K562 (cell line): ENCODE measurements at regions not wholly inside any gene's neighbourhood (a gene's known extent, or its start where the extent isn't known, plus 50 kb on each side); places are given as distances from the start of the nearest gene placed in this dataset.

Experiments used
- ATAC-seq: fragments of 200-7000 bp; cut with Tn5 transposase; 3 replicates; pipeline ENCODE4 v1.9.1; 2020; ENCODE audit warnings: moderate library complexity
- BruUV-seq: library from RNA; stranded (reverse); fragments of 400-500 nt; replicated peaks from 2 replicates; lab custom pipeline; 2021; lab: Mats Ljungman, UMichigan
- CTCF ChIA-PET: fragments of 300-600 bp; formaldehyde crosslinking; extraction: SDS; loops from one replicate; lab custom pipeline; 2021; ENCODE audit warnings: low intra/inter-chr PET ratio; lab: Yijun Ruan, JAX
- POLR2A ChIA-PET: fragments of 300-600, 350-650 bp; sonication (Branson Sonifier 250); formaldehyde crosslinking; extraction: SDS; loops from one replicate; lab custom pipeline; 2021; ENCODE audit warnings: antibody characterized with exemption, inconsistent platforms; lab: Yijun Ruan, JAX
- DNase-seq, 4 experiments: peaks; one replicate each; pipeline versions ENCODE4 v3.0.0 to v3.0.0-alpha.2; 2011 to 2018; ENCODE audit warnings: low spot score in 3 of 4, mixed read lengths in 3 of 4; ENCODE audit errors: extremely low read depth in 1 of 4
- FAIRE-seq: peaks from 2 replicates; lab custom pipeline; 2011; peaks lifted over from hg19 to GRCh38; lab: Jason Lieb, UNC
- H2AFZ ChIP-seq: 2 replicates; pipeline ENCODE4 v1.6.0; 2011; ENCODE audit warnings: low read depth, low read length, control low read depth, inconsistent platforms
- H3K27ac ChIP-seq: fragments of 200-600 bp; 3 replicates; pipeline ENCODE4 v1.8.0; 2011; ENCODE audit warnings: low read depth, mild to moderate bottlenecking, control low read depth, inconsistent platforms, low read length, moderate library complexity, mixed read lengths; ENCODE audit errors: extremely low read depth
- H3K27me3 ChIP-seq, 2 experiments: fragments of 300-600 bp in 1 of 2; 2 replicates in 1 of 2; 3 replicates in 1 of 2; pipeline versions ENCODE4 v1.6.0 to v1.8.0; 2011; ENCODE audit warnings: inconsistent platforms in 2 of 2, low read length in 2 of 2, mild to moderate bottlenecking in 1 of 2, mixed read lengths in 1 of 2, moderate library complexity in 1 of 2; ENCODE audit not compliant: control insufficient read depth in 2 of 2, insufficient read depth in 2 of 2
- H3K36me3 ChIP-seq: fragments of 300-600 bp; 3 replicates; pipeline ENCODE4 v1.8.0; 2011; ENCODE audit warnings: mild to moderate bottlenecking, low read length, inconsistent platforms; ENCODE audit not compliant: control insufficient read depth, insufficient read depth
- H3K4me1 ChIP-seq, 2 experiments: fragments of 200-600 bp in 1 of 2; replicated peaks in 1 of 2; 2 replicates in 1 of 2; 3 replicates in 1 of 2; pipeline versions ENCODE4 v1.5.1 to v1.8.0; 2011; ENCODE audit warnings: inconsistent platforms in 2 of 2, low read length in 2 of 2, mild to moderate bottlenecking in 1 of 2, mixed read lengths in 1 of 2, moderate library complexity in 1 of 2; ENCODE audit not compliant: control insufficient read depth in 2 of 2, insufficient read depth in 2 of 2
- H3K4me2 ChIP-seq: 2 replicates; pipeline ENCODE4 v1.6.1; 2011; ENCODE audit warnings: low read length, control low read depth, inconsistent platforms, mixed read lengths; ENCODE audit not compliant: insufficient read depth
- H3K4me3 ChIP-seq: fragments of 200-600 bp; sonication (generic), shearing (Covaris generic); 2 replicates; pipeline ENCODE4 v1.5.1; 2016; ENCODE audit warnings: control low read depth, inconsistent platforms
- H3K79me2 ChIP-seq: fragments of 200-600 bp; 3 replicates; pipeline ENCODE4 v1.8.0; 2011; ENCODE audit warnings: low read length, inconsistent platforms; ENCODE audit not compliant: control insufficient read depth, insufficient read depth
- H3K9ac ChIP-seq, 2 experiments: 2 replicates each; pipeline versions ENCODE4 v1.6.0 to v1.6.1; 2011; ENCODE audit warnings: low read depth in 2 of 2, low read length in 2 of 2, control low read depth in 1 of 2, inconsistent platforms in 1 of 2, mild to moderate bottlenecking in 1 of 2, mixed read lengths in 1 of 2; ENCODE audit not compliant: insufficient read depth in 1 of 2
- H3K9me1 ChIP-seq: one replicate; pipeline ENCODE4 v1.6.0; 2011; ENCODE audit warnings: inconsistent platforms, mild to moderate bottlenecking, low read length, moderate library complexity; ENCODE audit not compliant: control insufficient read depth, insufficient read depth
- H3K9me3 ChIP-seq: replicated peaks from 2 replicates; pipeline ENCODE4 v1.5.1; 2011; ENCODE audit warnings: low read depth, low read length, inconsistent platforms; ENCODE audit not compliant: control insufficient read depth, insufficient read depth
- H4K20me1 ChIP-seq: replicated peaks from 2 replicates; pipeline ENCODE4 v1.6.1; 2011; ENCODE audit warnings: low read length, inconsistent platforms, mixed read lengths; ENCODE audit not compliant: control insufficient read depth, insufficient read depth
- ATF2 ChIP-seq: sonication (generic); formaldehyde crosslinking; IDR thresholded peaks from 2 replicates; pipeline ENCODE4 v1.8.1; 2022; ENCODE audit warnings: missing genetic modification reagents
- CEBPG ChIP-seq, 3 experiments: fragments of 200-800 bp in 1 of 3; sonication (Bioruptor generic) in 1 of 3; sonication (generic) in 1 of 3; formaldehyde crosslinking in 1 of 3; IDR thresholded peaks in 2 of 3; conservative IDR thresholded peaks in 1 of 3; 2 replicates each; pipeline versions ENCODE4 v1.6.1 to v1.8.0; 2016 to 2022; ENCODE audit warnings: missing compliant biosample characterization in 2 of 3, missing genetic modification characterization in 2 of 3, mild to moderate bottlenecking in 1 of 3, missing genetic modification reagents in 1 of 3
- KAT7 ChIP-seq: sonication (generic); formaldehyde crosslinking; IDR thresholded peaks from 2 replicates; pipeline ENCODE4 v1.8.0; 2022; ENCODE audit warnings: missing genetic modification reagents, mild to moderate bottlenecking, borderline replicate concordance
- LCOR ChIP-seq: sonication (generic); formaldehyde crosslinking; IDR thresholded peaks from 2 replicates; pipeline ENCODE4 v1.8.0; 2022; ENCODE audit warnings: mild to moderate bottlenecking, missing genetic modification reagents
- MED1 ChIP-seq: sonication (generic); formaldehyde crosslinking; IDR thresholded peaks from 2 replicates; pipeline ENCODE4 v1.8.1; 2023; ENCODE audit warnings: missing genetic modification reagents, borderline replicate concordance
- RBM15 ChIP-seq: fragments of 200-400 bp; formaldehyde crosslinking; IDR thresholded peaks from 2 replicates; pipeline ENCODE4 v1.6.1; 2018; ENCODE audit warnings: mild to moderate bottlenecking, low read length, moderate library complexity; ENCODE audit not compliant: insufficient read depth
- RBM34 ChIP-seq: fragments of 200-400 bp; formaldehyde crosslinking; IDR thresholded peaks from 2 replicates; pipeline ENCODE4 v1.6.1; 2018; ENCODE audit warnings: low read length, borderline replicate concordance; ENCODE audit not compliant: insufficient read depth
- SUPT5H ChIP-seq: fragments of 450-650 bp; IDR thresholded peaks from 2 replicates; pipeline ENCODE4 v1.6.1; 2016
- ZFP36 ChIP-seq: fragments of 150-350 bp; IDR thresholded peaks from 2 replicates; pipeline ENCODE4 v1.6.1; 2018; ENCODE audit warnings: low read length, low read depth; ENCODE audit not compliant: partially characterized antibody
- ZNF124 ChIP-seq: sonication (generic); formaldehyde crosslinking; IDR thresholded peaks from 2 replicates; pipeline ENCODE4 v1.8.1; 2022; ENCODE audit warnings: missing genetic modification reagents
- ZNF551 ChIP-seq: fragments of 250-450 bp; sonication (Bioruptor Pico); IDR thresholded peaks from 2 replicates; pipeline ENCODE4 v1.5.0; 2021; ENCODE audit warnings: mild to moderate bottlenecking, moderate library complexity
- ZNF586 ChIP-seq: fragments of 450-650 bp; formaldehyde crosslinking; conservative IDR thresholded peaks from 2 replicates; pipeline ENCODE4 v1.4.0; 2020; ENCODE audit warnings: mild to moderate bottlenecking, moderate library complexity
- ZNF609 ChIP-seq: sonication (generic); formaldehyde crosslinking; IDR thresholded peaks from 2 replicates; pipeline ENCODE4 v1.8.1; 2023; ENCODE audit warnings: missing genetic modification reagents, mild to moderate bottlenecking, borderline replicate concordance
- ZNF75A ChIP-seq: fragments of 450-650 bp; formaldehyde crosslinking; IDR thresholded peaks from 2 replicates; pipeline ENCODE4 v1.4.0; 2020; ENCODE audit warnings: mild to moderate bottlenecking
- WGBS: fragments of 100-300 bp; shearing (Covaris generic); methylation state at CpG from one replicate; pipeline ENCODE4 v1.1.6; 2016; ENCODE audit warnings: low coverage, mixed read lengths; ENCODE audit not compliant: insufficient coverage; ENCODE audit errors: missing lambda C conversion rate; 5-methylcytosine and 5-hydroxymethylcytosine counted together
- in situ Hi-C: fragments of 300-500 bp; cut with MboI; formaldehyde crosslinking; loops from 4 replicates; pipeline ENCODE4 v1.15.0; 2018; ENCODE audit warnings: inconsistent platforms, mixed read lengths
- intact Hi-C: fragments of 100-400 bp; cut with micrococcal nuclease; formaldehyde crosslinking; loops from 2 replicates; pipeline ENCODE4 v1.14.2; 2022

GRCh38 chr2:18356676-18357075 is 203.8 kb downstream of the RDH14 start:
- no peak overlapping the region for H3K4me2 ChIP-seq
- FAIRE-seq: no peak
- 0% methylated on average over 2 of the region's 2 CpGs for WGBS

More at GRCh38 chr2:18356676-18357075, 203.8 kb downstream of the RDH14 start:
- H3K36me3 ChIP-seq: no peaks in the 10 kb centered on the region
- no peaks in the 10 kb centered on the region for H3K9me1 ChIP-seq
- no peak overlapping the region for H2AFZ ChIP-seq
- no TSS peak for BruUV-seq
- no peak overlapping the region for H3K9ac ChIP-seq
- H3K27me3 ChIP-seq: no peaks in the 10 kb centered on the region
- no peak overlapping the region for H3K4me3 ChIP-seq
- H3K9me3 ChIP-seq: no peaks in the 10 kb centered on the region
- intact Hi-C loops (no loop called here), in situ Hi-C loops (no loop called here)
- DNase-seq (no peak), ATAC-seq (no peak)
- H3K27ac ChIP-seq: no peak overlapping the region
- no peaks in the 10 kb centered on the region for H4K20me1 ChIP-seq
- ChIA-PET CTCF (no interaction called here), POLR2A (interaction anchor here (0.6 kb wide), 1 partner anchor 540 kb away, joined by 3 read pairs; the partner anchor contains the start of gene MSGN1)
- no peaks in the 10 kb centered on the region for H3K4me1 ChIP-seq
- H3K79me2 ChIP-seq: no peaks in the 10 kb centered on the region
- TF ChIP-seq ZNF586 (CRISPR knock-in tag) (no peak), ZNF609 (CRISPR knock-in tag) (no peak), SUPT5H (no peak), ZNF551 (no peak), MED1 (CRISPR knock-in tag) (no peak), KAT7 (CRISPR knock-in tag) (no peak), ZFP36 (no peak), CEBPG (CRISPR knock-in tag; IDR thresholded peaks at IDR 0.05) (no peak), CEBPG (tag; conservative IDR thresholded peaks at IDR 0.05 in 1 of 2, IDR thresholded peaks at IDR 0.05 in 1 of 2) (no peak), RBM34 (no peak), ZNF75A (CRISPR knock-in tag) (no peak), RBM15 (no peak), ZNF124 (CRISPR knock-in tag) (no peak), ATF2 (no peak), LCOR (CRISPR knock-in tag) (no peak)
